ENCODE measurements at regions not wholly inside any gene's neighbourhood (a gene's known extent, or its start where the extent isn't known, plus 50 kb on each side); places are given as distances from the start of the nearest gene placed in this dataset.

DNA sequence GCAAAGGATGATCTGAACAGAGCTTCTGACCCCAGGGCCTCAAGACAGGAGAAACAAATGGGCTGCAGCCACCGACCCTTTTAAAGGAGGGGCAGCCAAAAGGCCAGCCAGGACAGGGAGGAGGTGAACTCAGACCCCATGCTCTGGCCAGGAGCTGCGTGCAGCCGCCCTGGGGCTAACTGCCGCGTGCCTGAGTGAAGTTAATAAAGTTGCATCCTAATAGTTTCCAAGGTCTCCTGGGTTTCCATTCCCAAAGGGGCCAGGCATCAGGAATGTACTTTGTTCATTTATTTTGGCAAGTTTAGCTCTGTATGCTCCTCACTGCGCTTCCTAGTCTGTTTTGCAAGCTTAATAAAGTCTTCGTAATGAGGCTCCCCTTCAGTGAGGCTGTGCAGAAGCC, 60.7 kb downstream of the EN1 start:
- 15% methylated on average over 7 of the region's 7 CpGs for WGBS (ENCODE audit: low lambda C conversion rate)
- Histone ChIP-seq H3K36me3 (replicated peaks in 1 of 2; ENCODE audit: control insufficient read depth in 1 of 2, insufficient read depth in 2 of 2, low read length in 1 of 2) (no peaks in the 10 kb centered on the region), H3K4me3 (ENCODE audit: low read depth in 2 of 2, low read length in 1 of 2) (no peak overlapping the region), H3K4me1 (ENCODE audit: control insufficient read depth in 1 of 2, insufficient read depth in 2 of 2, low read depth in 1 of 2, low read length in 1 of 2) (no peaks in the 10 kb centered on the region; a peak in 1 of 4 replicates), H3K9me3 (no peaks in the 10 kb centered on the region), H2AFZ (ENCODE audit: low read depth) (no peak overlapping the region), H3K9me2 (no peaks in the 10 kb centered on the region), H3K9ac (no peak overlapping the region), H3K27me3 (ENCODE audit: insufficient read depth) (peaks cover 13% of the 10 kb centered on the region), H3F3A (replicated peaks; ENCODE audit: insufficient read depth) (no peaks in the 10 kb centered on the region), H3K27ac (ENCODE audit: low read depth in 2 of 2, low read length in 1 of 2) (no peak overlapping the region), H4K20me1 (ENCODE audit: insufficient read depth) (no peaks in the 10 kb centered on the region), H3K79me2 (ENCODE audit: insufficient read depth) (no peaks in the 10 kb centered on the region), H3K4me2 (no peak overlapping the region)
- TF ChIP-seq, protein P1, sequence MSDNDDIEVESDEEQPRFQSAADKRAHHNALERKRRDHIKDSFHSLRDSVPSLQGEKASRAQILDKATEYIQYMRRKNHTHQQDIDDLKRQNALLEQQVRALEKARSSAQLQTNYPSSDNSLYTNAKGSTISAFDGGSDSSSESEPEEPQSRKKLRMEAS (IDR thresholded peaks at IDR 0.05; ENCODE audit: low read depth) = no peak
- TF ChIP-seq NFIC (IDR thresholded peaks at IDR 0.05; ENCODE audit: borderline replicate concordance) (no peak), YY1 (IDR thresholded peaks at IDR 0.05; ENCODE audit: low read depth) (no peak), SIN3A (IDR thresholded peaks at IDR 0.05; ENCODE audit: borderline replicate concordance, low read depth, low read length) (no peak), SMC3 (IDR thresholded peaks at IDR 0.05; ENCODE audit: low read depth, low read length) (no peak), MXI1 (IDR thresholded peaks at IDR 0.05; ENCODE audit: low read depth, low read length) (no peak)
- TF ChIP-seq, protein P2, sequence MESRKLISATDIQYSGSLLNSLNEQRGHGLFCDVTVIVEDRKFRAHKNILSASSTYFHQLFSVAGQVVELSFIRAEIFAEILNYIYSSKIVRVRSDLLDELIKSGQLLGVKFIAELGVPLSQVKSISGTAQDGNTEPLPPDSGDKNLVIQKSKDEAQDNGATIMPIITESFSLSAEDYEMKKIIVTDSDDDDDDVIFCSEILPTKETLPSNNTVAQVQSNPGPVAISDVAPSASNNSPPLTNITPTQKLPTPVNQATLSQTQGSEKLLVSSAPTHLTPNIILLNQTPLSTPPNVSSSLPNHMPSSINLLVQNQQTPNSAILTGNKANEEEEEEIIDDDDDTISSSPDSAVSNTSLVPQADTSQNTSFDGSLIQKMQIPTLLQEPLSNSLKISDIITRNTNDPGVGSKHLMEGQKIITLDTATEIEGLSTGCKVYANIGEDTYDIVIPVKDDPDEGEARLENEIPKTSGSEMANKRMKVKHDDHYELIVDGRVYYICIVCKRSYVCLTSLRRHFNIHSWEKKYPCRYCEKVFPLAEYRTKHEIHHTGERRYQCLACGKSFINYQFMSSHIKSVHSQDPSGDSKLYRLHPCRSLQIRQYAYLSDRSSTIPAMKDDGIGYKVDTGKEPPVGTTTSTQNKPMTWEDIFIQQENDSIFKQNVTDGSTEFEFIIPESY (IDR thresholded peaks at IDR 0.05; ENCODE audit: borderline replicate concordance, low read depth) = no peak
- TF ChIP-seq, protein P3, sequence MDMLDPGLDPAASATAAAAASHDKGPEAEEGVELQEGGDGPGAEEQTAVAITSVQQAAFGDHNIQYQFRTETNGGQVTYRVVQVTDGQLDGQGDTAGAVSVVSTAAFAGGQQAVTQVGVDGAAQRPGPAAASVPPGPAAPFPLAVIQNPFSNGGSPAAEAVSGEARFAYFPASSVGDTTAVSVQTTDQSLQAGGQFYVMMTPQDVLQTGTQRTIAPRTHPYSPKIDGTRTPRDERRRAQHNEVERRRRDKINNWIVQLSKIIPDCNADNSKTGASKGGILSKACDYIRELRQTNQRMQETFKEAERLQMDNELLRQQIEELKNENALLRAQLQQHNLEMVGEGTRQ (IDR thresholded peaks at IDR 0.05; ENCODE audit: borderline replicate concordance, low read depth, low read length) = no peak
- DNase-seq = no peak
- ChIA-PET CTCF (no interaction called here), POLR2A (no interaction called here)

DNA sequence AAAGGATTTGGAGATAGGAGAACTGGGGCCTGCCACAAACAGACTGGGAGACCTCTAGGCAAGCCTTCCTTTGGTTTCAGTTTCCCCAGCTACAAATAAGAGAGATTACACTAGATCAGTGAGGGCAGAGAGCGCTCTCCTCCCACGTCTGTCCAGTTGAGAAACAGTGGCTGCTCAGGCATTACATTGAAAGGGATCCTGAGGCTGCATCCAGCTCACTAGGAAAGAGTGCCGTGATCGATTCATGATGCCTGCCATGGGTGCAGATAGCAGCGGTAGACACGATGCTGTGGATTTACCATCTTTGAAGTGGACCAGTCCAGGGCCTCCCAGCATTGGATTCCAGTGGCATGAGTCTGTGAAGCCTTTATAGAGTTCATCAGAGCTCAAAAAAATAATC, 62.6 kb downstream of the EN1 start:
- Histone ChIP-seq H4K20me1 (ENCODE audit: insufficient read depth) (no peaks in the 10 kb centered on the region), H3K4me2 (no peak overlapping the region), H3K4me3 (ENCODE audit: low read depth in 2 of 2, low read length in 1 of 2) (no peak overlapping the region), H3K79me2 (ENCODE audit: insufficient read depth) (no peaks in the 10 kb centered on the region), H3K4me1 (ENCODE audit: control insufficient read depth in 1 of 2, insufficient read depth in 2 of 2, low read depth in 1 of 2, low read length in 1 of 2) (no peaks in the 10 kb centered on the region), H3K27me3 (ENCODE audit: insufficient read depth) (peaks cover 13% of the 10 kb centered on the region), H2AFZ (ENCODE audit: low read depth) (no peak overlapping the region), H3K9ac (no peak overlapping the region), H3K9me2 (no peaks in the 10 kb centered on the region), H3K27ac (ENCODE audit: low read depth in 2 of 2, low read length in 1 of 2) (no peak overlapping the region), H3F3A (replicated peaks; ENCODE audit: insufficient read depth) (no peaks in the 10 kb centered on the region), H3K36me3 (replicated peaks in 1 of 2; ENCODE audit: control insufficient read depth in 1 of 2, insufficient read depth in 2 of 2, low read length in 1 of 2) (no peaks in the 10 kb centered on the region), H3K9me3 (no peaks in the 10 kb centered on the region)
- TF ChIP-seq ELF1 (IDR thresholded peaks at IDR 0.05) (no peak), NFIC (IDR thresholded peaks at IDR 0.05; ENCODE audit: borderline replicate concordance) (no peak), FOSL2 (IDR thresholded peaks at IDR 0.05; ENCODE audit: borderline replicate concordance, low read depth) (no peak), TEAD4 (IDR thresholded peaks at IDR 0.05; ENCODE audit: borderline replicate concordance, insufficient read depth) (no peak), SMC3 (IDR thresholded peaks at IDR 0.05; ENCODE audit: low read depth, low read length) (no peak), RCOR1 (IDR thresholded peaks at IDR 0.05; ENCODE audit: low read length) (no peak), TCF12 (IDR thresholded peaks at IDR 0.05) (no peak), EZH2phosphoT487 (IDR thresholded peaks at IDR 0.05; ENCODE audit: borderline replicate concordance, low read depth) (no peak)
- ChIA-PET CTCF (interaction anchor here (1.2 kb wide), 1 partner anchor 70 kb away, joined by 4 read pairs; no protein-coding TSS in a partner anchor), POLR2A (no interaction called here)
- 66% methylated on average over 6 of the region's 6 CpGs for WGBS (ENCODE audit: low lambda C conversion rate)
- no peak for DNase-seq
